ENCODE measurements at regions not wholly inside any gene's neighbourhood (a gene's known extent, or its start where the extent isn't known, plus 50 kb on each side); places are given as distances from the start of the nearest gene placed in this dataset.

GRCh38 chrX:56099271-56099670, 132.9 kb upstream of the KLF8 start:
- Histone ChIP-seq H3K4me1 (no peaks in the 10 kb centered on the region), H3K27me3 (no peaks in the 10 kb centered on the region), H3K36me3 (no peaks in the 10 kb centered on the region), H3K9me3 (no peaks in the 10 kb centered on the region), H3K27ac (no peak overlapping the region), H3K4me3 (no peak overlapping the region)
- no peak for ATAC-seq
- no peak for TF ChIP-seq EP300 (IDR thresholded peaks at IDR 0.05)
- no peak for TF ChIP-seq POLR2AphosphoS5 (IDR thresholded peaks at IDR 0.05)
- TF ChIP-seq POLR2A (IDR thresholded peaks at IDR 0.05) = no peak
- no peak for TF ChIP-seq CTCF (IDR thresholded peaks at IDR 0.05)
- WGBS, 2 donors (ENCODE audit: low coverage in 1 of 2) = 58 to 89% methylated on average over 3 of the region's 3 CpGs

GRCh38 chrX:56107320-56107719, 124.8 kb upstream of the KLF8 start:
- ATAC-seq = no peak
- no peak overlapping the region for H3K27ac ChIP-seq
- H3K36me3 ChIP-seq = no peaks in the 10 kb centered on the region
- WGBS, 2 donors (ENCODE audit: low coverage in 1 of 2) = 94% methylated on average over 3 of the region's 12 CpGs; no CpG with 5 or more reads in 1 of the 2 donors
- H3K27me3 ChIP-seq = no peaks in the 10 kb centered on the region
- H3K4me1 ChIP-seq = no peaks in the 10 kb centered on the region
- TF ChIP-seq POLR2A (IDR thresholded peaks at IDR 0.05) = no peak
- TF ChIP-seq POLR2AphosphoS5 (IDR thresholded peaks at IDR 0.05) = no peak
- TF ChIP-seq EP300 (IDR thresholded peaks at IDR 0.05) = no peak
- TF ChIP-seq CTCF (IDR thresholded peaks at IDR 0.05) = no peak
- H3K4me3 ChIP-seq = no peak overlapping the region
- H3K9me3 ChIP-seq = no peaks in the 10 kb centered on the region

GRCh38 chrX:56113785-56114436, 118.2 kb upstream of the KLF8 start:
- no peak for TF ChIP-seq POLR2A (IDR thresholded peaks at IDR 0.05)
- no peak for TF ChIP-seq POLR2AphosphoS5 (IDR thresholded peaks at IDR 0.05)
- TF ChIP-seq CTCF (IDR thresholded peaks at IDR 0.05) = no peak
- no peak for TF ChIP-seq EP300 (IDR thresholded peaks at IDR 0.05)
- no peak overlapping the region for H3K4me3 ChIP-seq
- 83 to 100% methylated on average over 3 to 6 of the region's 16 CpGs for WGBS, 2 donors (ENCODE audit: low coverage in 1 of 2)
- no peak for ATAC-seq
- H3K36me3 ChIP-seq = no peaks in the 10 kb centered on the region
- H3K4me1 ChIP-seq = no peaks in the 10 kb centered on the region
- no peaks in the 10 kb centered on the region for H3K27me3 ChIP-seq
- H3K27ac ChIP-seq = no peak overlapping the region
- H3K9me3 ChIP-seq = no peaks in the 10 kb centered on the region

- Histone ChIP-seq H3K27ac (no peak overlapping the region), H3K4me1 (no peaks in the 10 kb centered on the region), H3K27me3 (no peaks in the 10 kb centered on the region), H3K9me3 (no peaks in the 10 kb centered on the region), H3K36me3 (no peaks in the 10 kb centered on the region), H3K4me3 (no peak overlapping the region)
- WGBS, 2 donors (ENCODE audit: low coverage in 1 of 2) = 67 to 100% methylated on average over 1 of the region's 1 CpG
- no peak for ATAC-seq
- TF ChIP-seq POLR2A (IDR thresholded peaks at IDR 0.05) (no peak), POLR2AphosphoS5 (IDR thresholded peaks at IDR 0.05) (no peak), EP300 (IDR thresholded peaks at IDR 0.05) (no peak), CTCF (IDR thresholded peaks at IDR 0.05) (no peak)
Measured at GRCh38 chrX:56114437-56114787, 117.7 kb upstream of the KLF8 start.

GRCh38 chrX:56120242-56120641, 111.9 kb upstream of the KLF8 start:
- TF ChIP-seq POLR2A (IDR thresholded peaks at IDR 0.05) = no peak
- Histone ChIP-seq H3K27me3 (no peaks in the 10 kb centered on the region), H3K36me3 (no peaks in the 10 kb centered on the region), H3K4me1 (no peaks in the 10 kb centered on the region), H3K27ac (no peak overlapping the region), H3K4me3 (no peak overlapping the region), H3K9me3 (no peaks in the 10 kb centered on the region)
- no peak for ATAC-seq
- 80 to 86% methylated on average over 1 of the region's 1 CpG for WGBS, 2 donors (ENCODE audit: low coverage in 1 of 2)
